ENCODE measurements at regions not wholly inside any gene's neighbourhood (a gene's known extent, or its start where the extent isn't known, plus 50 kb on each side); places are given as distances from the start of the nearest gene placed in this dataset.

DNA sequence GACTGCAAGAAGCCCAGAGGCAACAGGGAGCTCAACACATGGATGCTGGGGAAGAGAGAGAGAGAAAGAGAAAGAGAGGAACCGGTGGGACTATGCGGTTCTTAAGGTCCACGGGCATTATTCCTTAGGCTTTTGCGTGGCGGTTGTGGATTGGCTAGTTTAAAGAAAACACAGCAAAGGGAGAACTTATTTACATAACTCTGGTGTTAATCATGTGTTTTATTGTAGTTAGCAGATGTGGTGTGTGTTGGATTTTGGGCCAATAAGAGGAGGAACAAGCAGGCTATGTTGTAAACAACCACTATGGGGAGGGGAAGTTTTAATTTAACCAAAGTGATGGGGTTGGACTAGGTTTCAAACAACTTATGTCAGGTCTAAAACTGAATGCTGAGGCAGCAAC is 275.3 kb upstream of the KLF12 start:
- DNase-seq (ENCODE audit: low read depth): no peak

- no peak for DNase-seq (ENCODE audit: low read depth)
Observed at GRCh38 chr13:74406420-74406819, 272.2 kb upstream of the KLF12 start.

- DNase-seq (ENCODE audit: low read depth): no peak
Observed at GRCh38 chr13:74398599-74398998, 264.4 kb upstream of the KLF12 start.

DNA sequence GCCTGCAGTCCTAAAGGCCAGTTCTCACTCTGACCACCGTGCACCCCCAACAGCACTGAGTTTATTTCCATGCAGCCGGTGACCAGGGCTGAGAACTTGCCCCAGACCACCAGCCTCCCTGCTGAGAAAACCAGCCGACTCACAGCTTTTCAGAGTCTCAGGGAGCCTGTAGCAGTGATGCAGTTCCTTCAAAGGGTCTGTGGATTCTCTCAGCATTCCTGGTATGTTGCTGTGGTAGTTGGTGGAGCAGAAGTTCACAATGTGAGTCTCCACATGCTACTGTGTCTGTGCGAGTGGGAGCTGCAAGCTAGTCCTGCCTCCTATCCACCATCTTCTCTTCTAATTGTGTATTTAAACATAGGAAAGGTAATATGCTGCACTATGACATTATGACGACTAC is 254.9 kb upstream of the KLF12 start:
- DNase-seq (ENCODE audit: low read depth): no peak

- DNase-seq (ENCODE audit: low read depth): no peak
Observed at GRCh38 chr13:74388626-74389025, 254.4 kb upstream of the KLF12 start.

GRCh38 chr13:74372511-74372910 is 238.3 kb upstream of the KLF12 start:
- DNase-seq (ENCODE audit: low read depth): no peak

DNA sequence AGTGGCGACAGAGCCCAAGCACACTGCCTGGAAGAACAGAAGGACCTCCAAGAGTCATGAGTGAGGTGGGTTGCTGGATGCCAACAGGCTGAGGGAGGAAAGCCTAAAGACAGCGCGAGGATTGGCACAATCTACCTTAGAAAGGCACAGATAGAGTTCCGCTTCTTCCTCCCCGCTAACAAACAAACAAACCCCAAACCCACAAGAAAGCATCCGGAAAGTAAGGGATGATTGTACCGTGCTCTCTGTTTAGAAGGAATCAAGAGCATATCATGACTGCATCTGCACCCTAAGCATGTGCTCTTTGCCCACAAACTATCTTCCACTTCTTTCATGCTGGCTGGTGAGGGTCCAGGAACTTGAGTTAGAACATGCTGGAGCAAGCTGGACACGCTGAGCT is 233.0 kb upstream of the KLF12 start:
- no peak for DNase-seq (ENCODE audit: low read depth)

DNA sequence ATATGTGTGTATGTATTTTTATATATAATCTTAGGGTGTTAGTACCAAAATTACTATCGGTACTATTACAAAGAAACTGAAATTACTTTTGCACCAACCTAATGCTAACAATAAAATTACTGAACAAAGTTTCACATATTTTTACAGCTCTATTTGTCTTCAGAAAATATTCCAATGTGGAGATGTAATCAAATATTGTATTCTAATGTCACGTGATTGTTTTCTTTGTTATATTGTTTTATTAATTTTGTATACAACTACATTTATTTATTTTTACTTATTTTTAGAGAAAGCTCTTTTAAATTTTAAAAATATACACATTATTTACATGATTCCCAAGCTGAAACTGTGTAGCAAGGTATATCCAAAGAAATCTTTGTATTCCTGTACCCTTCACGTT is 227.1 kb upstream of the KLF12 start:
- no peak for DNase-seq (ENCODE audit: low read depth)

DNA sequence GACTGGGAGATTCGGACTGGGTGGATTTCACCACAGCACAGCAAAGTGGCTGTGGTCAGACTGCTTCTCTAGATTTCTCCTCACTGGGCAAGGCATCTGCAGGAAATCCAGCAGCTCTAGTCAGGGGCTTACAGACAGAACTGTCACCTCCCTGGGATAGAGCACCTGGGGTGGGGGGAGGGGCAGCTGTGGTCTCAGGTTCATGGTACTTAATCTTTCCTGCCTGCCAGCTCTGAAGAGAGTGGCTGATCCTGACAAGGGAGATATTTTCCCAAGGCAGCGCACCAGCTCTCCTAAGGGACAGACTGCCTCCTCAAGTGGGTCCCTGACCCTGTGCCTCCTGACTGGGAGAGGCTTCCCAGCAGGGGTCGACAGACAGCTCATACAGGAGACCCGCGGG is 212.8 kb upstream of the KLF12 start:
- no peak for DNase-seq (ENCODE audit: low read depth)

DNA sequence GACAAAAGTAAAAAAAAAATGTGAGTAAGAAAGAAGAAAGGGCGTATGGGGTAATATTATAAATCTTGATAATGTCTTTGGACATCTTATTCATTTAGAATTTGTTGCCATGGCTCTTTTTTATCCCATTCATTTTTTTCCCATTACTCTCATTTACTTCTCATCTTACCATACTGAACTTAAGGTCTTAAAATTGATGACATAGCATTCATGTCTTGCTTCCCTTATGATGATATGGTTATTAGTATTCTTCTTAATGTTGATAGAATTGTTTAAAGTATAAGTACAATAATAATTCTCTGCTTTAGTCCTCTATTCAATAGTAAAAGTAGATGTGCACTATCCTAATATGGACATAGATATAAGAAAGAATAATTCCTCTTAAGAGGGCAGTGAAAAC is 204.1 kb upstream of the KLF12 start:
- DNase-seq (ENCODE audit: low read depth): no peak

GRCh38 chr13:74336546-74336945 is 202.3 kb upstream of the KLF12 start:
- no peak for DNase-seq (ENCODE audit: low read depth)

DNA sequence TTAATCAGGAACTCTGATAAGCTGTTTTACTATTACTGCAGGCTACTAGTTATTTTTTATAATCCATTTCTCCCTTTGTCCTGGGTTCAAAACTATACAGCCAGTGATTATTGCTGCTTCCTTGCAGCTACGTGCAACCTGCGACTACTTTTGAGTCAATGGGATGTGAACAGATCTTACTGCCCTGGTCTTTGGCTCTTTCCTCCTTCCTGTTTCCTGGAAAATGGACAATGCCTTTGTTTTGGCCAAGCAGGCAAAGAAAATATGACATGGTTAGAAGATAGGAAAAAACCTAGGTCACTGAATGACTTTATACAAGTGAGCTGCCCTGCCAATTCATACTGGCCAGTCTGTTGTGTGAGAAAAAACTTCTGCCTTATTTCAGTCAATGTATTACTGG is 201.2 kb upstream of the KLF12 start:
- no peak for DNase-seq (ENCODE audit: low read depth)

DNA sequence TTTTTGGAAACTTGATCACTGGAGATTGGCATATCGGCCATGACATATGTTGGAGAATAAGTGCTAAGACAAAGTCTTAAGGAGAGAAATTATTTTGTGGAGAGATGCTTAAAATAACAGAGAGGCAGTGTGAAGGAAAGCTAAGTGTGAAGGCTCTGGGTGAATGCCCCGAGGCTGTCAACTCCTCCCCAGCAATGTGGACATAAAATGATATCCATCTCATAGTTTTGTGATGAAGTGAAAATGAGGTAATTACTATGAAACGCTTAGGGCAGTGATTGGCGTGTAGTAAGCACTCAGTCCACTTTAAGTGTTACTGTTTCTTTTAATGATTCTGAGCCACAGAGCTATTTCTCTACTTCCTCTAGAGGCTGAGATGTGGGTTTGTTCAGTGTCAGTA is 195.8 kb upstream of the KLF12 start:
- DNase-seq (ENCODE audit: low read depth): no peak

- no peak for DNase-seq (ENCODE audit: low read depth)
Observed at GRCh38 chr13:74325106-74325505, 190.9 kb upstream of the KLF12 start.

GRCh38 chr13:74324338-74324737 is 190.1 kb upstream of the KLF12 start:
- no peak for DNase-seq (ENCODE audit: low read depth)

DNA sequence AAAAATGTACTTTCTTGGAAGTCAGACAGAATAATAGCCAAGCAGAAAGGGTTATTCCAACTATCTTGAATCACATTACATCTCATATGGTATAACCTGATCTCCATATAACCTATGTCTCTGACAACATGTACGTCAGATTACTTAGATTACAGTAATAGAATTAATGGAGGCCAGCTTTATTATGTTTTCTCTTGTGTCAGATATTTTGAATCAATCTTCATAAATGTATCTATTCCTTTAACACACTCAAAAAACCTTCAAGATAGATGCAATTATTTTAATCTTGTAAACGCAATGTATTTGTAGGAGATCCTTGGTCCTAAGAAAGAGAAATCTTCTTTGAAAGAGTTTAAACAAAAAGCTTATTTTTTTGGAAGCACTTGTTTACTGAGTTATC is 188.4 kb upstream of the KLF12 start:
- DNase-seq (ENCODE audit: low read depth): no peak

- DNase-seq (ENCODE audit: low read depth): no peak
Observed at GRCh38 chr13:74320282-74320681, 186.1 kb upstream of the KLF12 start.

DNA sequence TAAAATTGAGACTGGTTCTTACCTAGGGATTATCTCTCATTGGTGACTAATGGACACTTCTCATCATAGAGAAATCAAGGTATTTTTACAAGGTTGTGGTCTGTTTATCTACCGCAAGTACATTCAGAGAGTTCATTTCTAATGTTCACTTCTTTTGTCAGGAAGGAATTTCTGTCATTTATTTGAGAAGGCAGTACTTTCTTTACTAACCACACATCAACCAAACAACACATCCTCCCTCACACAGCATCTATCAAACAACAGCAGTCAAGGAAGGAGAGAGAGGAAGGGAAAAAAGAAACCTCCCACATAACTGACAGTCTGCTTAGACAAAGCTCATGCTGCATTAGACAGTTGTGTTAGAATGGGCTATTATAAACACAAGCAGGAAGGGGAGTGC is 182.3 kb upstream of the KLF12 start:
- no peak for DNase-seq (ENCODE audit: low read depth)

DNA sequence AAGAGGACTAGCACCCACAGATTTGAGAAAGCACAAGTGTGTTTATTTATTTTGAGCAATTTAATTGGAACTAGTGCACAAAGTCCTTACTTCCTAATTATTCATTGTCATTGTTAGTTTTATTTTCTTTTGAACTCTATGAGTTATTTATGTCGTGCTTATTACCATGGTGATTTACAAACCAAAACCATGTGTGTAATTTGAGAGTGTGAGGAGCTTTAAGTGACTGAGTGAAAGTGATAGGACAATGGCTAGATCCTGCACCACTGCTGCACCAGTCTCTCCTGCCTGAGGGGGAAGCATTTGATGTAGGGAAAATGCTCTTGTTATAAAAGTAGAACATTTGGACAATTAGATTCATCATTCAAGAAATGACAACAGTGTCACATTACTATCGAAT is 172.3 kb upstream of the KLF12 start:
- DNase-seq (ENCODE audit: low read depth): no peak

- no peak for DNase-seq (ENCODE audit: low read depth)
Observed at GRCh38 chr13:74305876-74306275, 171.7 kb upstream of the KLF12 start.

DNA sequence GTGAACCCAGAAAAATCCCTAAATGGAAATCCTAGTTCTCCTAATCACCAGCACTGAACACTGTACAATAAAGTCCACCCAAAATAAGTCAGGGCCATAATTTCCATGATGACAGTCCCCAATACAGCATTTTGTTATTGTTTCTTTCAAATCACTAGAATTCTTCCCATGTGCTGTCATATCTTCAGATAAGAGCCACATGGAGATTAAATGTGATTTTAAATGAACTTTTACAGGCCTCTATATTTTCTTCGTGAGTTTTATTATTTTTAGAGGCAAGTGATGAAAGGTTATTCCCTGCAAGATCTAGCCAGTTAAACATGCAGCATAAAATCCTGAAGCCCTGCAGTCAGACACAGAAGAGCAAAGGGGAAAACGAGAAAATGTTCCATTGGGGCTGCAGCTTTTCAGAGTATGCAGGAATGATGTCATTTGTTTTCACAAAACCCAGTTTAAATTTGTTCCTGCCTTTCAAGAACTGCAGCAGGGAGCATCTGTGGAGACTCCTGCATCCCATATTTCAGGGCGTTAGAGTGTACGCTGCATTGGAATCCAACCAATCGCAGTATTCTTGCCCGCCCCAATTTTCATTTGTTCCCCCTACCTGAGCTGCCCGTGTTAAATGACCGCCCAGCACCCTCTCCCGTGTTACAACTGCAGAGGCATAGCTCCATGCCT is 167.2 kb upstream of the KLF12 start:
- DNase-seq (ENCODE audit: low read depth): no peak

DNA sequence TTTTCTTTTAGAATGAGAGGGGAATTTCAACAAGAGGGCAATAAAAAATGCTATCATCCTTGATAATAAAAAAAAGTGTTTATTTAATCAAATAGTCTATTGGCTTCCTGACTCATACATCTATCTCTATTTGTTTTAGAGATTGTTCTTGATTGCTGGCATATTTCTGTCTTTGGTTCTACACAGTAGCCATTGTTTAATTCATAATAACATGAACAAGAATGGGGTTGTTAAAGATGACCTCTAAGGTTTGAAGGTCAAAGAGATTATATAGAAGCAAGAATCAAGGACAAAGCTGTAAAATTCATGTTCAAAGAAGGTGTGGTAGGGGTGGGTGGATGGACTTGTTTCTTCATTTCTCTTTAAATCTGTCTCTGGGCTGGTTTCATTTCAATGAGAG is 166.0 kb upstream of the KLF12 start:
- no peak for DNase-seq (ENCODE audit: low read depth)

DNA sequence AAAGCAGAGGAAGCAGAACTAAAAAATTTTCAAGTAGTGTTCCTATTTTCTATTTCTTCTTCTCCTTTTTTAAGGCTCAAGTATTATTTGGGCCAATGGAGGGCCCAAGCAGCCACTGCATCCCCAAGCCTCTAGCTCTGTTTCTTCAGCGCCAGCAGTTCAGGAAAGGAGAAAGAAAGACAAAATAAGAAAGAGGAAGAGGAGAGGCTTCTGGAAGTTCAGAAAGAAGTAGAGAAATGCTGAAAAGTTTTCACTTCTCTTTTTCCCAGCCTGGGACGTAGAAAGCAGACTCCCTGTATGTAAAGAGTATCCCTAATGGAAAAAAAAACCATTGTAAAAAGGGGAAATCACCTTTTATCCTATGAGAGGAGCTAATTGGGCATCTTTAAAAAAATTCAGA is 165.5 kb upstream of the KLF12 start:
- DNase-seq (ENCODE audit: low read depth): no peak

- DNase-seq (ENCODE audit: low read depth): no peak
Observed at GRCh38 chr13:74298923-74299322, 164.7 kb upstream of the KLF12 start.

All from activated T-cell treated with anti-CD3 and anti-CD28 coated beads for 48 hours (primary cell).